ENCODE measurements at regions not wholly inside any gene's neighbourhood (a gene's known extent, or its start where the extent isn't known, plus 50 kb on each side); places are given as distances from the start of the nearest gene placed in this dataset.

DNA sequence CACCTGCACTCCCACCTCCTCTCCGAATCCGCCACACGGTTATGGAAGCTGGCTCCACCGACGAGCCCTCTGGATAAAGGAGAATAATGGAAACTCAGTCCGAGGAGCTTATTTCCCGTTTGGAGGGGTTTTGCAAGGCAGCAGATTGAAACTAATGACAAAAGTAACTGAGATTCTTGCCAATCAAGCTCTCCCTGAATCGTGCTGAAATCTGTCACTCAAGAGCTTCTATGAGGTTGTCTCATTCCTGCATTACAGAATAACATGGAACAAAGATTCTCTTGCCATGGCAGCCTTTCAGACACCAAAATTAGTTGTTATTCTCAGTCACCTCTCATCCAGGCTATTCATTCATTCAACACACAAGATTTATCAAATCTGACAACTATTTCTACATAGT lies 405.9 kb downstream of the SOX9 start:
- TF ChIP-seq, protein P1, sequence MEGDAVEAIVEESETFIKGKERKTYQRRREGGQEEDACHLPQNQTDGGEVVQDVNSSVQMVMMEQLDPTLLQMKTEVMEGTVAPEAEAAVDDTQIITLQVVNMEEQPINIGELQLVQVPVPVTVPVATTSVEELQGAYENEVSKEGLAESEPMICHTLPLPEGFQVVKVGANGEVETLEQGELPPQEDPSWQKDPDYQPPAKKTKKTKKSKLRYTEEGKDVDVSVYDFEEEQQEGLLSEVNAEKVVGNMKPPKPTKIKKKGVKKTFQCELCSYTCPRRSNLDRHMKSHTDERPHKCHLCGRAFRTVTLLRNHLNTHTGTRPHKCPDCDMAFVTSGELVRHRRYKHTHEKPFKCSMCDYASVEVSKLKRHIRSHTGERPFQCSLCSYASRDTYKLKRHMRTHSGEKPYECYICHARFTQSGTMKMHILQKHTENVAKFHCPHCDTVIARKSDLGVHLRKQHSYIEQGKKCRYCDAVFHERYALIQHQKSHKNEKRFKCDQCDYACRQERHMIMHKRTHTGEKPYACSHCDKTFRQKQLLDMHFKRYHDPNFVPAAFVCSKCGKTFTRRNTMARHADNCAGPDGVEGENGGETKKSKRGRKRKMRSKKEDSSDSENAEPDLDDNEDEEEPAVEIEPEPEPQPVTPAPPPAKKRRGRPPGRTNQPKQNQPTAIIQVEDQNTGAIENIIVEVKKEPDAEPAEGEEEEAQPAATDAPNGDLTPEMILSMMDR (conservative IDR thresholded peaks at IDR 0.05; ENCODE audit: low read depth in 2 of 2) = no peak
- TF ChIP-seq POLR2AphosphoS5 (IDR thresholded peaks at IDR 0.05; ENCODE audit: low read depth) (no peak), JUNB (IDR thresholded peaks at IDR 0.05; ENCODE audit: unreplicated experiment) (no peak), EZH2 (IDR thresholded peaks at IDR 0.05; ENCODE audit: low read depth, unreplicated experiment) (no peak), STAT1 (IDR thresholded peaks at IDR 0.05; ENCODE audit: unreplicated experiment) (no peak)
- TF ChIP-seq, protein P2, sequence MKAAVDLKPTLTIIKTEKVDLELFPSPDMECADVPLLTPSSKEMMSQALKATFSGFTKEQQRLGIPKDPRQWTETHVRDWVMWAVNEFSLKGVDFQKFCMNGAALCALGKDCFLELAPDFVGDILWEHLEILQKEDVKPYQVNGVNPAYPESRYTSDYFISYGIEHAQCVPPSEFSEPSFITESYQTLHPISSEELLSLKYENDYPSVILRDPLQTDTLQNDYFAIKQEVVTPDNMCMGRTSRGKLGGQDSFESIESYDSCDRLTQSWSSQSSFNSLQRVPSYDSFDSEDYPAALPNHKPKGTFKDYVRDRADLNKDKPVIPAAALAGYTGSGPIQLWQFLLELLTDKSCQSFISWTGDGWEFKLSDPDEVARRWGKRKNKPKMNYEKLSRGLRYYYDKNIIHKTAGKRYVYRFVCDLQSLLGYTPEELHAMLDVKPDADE (IDR thresholded peaks at IDR 0.05) = no peak
- TF ChIP-seq, protein P3, sequence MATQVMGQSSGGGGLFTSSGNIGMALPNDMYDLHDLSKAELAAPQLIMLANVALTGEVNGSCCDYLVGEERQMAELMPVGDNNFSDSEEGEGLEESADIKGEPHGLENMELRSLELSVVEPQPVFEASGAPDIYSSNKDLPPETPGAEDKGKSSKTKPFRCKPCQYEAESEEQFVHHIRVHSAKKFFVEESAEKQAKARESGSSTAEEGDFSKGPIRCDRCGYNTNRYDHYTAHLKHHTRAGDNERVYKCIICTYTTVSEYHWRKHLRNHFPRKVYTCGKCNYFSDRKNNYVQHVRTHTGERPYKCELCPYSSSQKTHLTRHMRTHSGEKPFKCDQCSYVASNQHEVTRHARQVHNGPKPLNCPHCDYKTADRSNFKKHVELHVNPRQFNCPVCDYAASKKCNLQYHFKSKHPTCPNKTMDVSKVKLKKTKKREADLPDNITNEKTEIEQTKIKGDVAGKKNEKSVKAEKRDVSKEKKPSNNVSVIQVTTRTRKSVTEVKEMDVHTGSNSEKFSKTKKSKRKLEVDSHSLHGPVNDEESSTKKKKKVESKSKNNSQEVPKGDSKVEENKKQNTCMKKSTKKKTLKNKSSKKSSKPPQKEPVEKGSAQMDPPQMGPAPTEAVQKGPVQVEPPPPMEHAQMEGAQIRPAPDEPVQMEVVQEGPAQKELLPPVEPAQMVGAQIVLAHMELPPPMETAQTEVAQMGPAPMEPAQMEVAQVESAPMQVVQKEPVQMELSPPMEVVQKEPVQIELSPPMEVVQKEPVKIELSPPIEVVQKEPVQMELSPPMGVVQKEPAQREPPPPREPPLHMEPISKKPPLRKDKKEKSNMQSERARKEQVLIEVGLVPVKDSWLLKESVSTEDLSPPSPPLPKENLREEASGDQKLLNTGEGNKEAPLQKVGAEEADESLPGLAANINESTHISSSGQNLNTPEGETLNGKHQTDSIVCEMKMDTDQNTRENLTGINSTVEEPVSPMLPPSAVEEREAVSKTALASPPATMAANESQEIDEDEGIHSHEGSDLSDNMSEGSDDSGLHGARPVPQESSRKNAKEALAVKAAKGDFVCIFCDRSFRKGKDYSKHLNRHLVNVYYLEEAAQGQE (IDR thresholded peaks at IDR 0.05; ENCODE audit: unreplicated experiment) = no peak

Measured in GM23338 (cell line).